AG09309 (cell line): ENCODE measurements at regions not wholly inside any gene's neighbourhood (a gene's known extent, or its start where the extent isn't known, plus 50 kb on each side); places are given as distances from the start of the nearest gene placed in this dataset.

ENCODE experiments used
- DNase-seq: peaks from one replicate; pipeline ENCODE4 v3.0.0-alpha.2; 2010; ENCODE audit warnings: low read depth
- H3K4me3 ChIP-seq: 2 replicates; pipeline ENCODE4 v1.5.1; 2011; ENCODE audit warnings: mild to moderate bottlenecking, low read depth, low read length, moderate library complexity; ENCODE audit not compliant: control insufficient read depth
- CTCF ChIP-seq: IDR thresholded peaks from 2 replicates; pipeline ENCODE4 v1.5.1; 2011; ENCODE audit warnings: mild to moderate bottlenecking, low read depth, low read length, inconsistent platforms; ENCODE audit not compliant: insufficient read depth, control insufficient read depth; ENCODE audit errors: missing control alignments

DNA sequence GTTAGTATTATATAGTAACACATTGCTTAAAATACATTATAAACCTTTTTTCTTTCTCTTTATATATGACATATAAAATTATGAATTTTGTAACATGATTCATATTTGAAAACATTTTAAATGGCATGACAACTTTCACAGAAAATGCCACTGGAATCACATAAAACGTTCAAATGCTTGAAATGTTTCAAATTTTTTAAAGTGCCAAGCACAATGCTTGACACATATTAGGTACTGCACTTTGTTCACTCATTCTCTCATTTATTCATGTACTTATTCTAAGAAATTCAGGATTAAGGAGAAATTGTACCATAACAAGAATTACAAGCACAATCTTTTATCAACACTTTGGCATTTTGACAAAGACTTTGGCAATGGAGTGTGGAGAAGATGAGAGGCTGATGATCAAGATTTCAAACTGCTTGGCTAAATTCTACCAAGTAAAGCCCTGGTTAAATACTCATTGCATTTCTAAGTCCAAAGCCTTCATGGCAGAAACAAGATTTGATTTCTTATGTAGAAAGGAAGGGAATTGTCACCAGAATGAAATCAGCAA lies 232.2 kb downstream of the C12orf50 start:
- no peak for TF ChIP-seq CTCF
- DNase-seq = no peak

GRCh38 chr12:87795555-87795954 lies 233.6 kb downstream of the C12orf50 start:
- no peak for TF ChIP-seq CTCF
- no peak overlapping the region for H3K4me3 ChIP-seq
- no peak for DNase-seq

More for the DNA sequence above, 232.2 kb downstream of the C12orf50 start:
- H3K4me3 ChIP-seq = no peak overlapping the region

DNA sequence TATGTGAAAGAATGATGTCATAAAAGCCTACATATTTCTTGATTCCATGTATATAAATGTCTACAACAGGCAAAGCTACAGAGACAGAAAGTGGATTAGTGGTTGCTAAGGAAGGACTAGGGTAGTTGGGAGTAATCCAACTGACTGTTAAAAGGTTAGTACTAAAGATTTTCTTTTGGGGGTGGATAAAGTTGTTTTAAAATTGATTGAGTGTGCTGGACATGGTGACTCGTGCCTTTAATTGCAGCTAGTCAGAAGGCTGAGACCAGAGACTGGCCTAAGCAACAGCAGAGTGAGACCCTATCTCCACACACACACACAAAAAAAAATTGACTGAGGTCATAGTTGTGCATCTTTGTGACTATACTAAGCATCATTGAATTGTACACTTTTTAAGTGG lies 234.3 kb downstream of the C12orf50 start:
- H3K4me3 ChIP-seq = no peak overlapping the region
- no peak for DNase-seq
- TF ChIP-seq CTCF = no peak

DNA sequence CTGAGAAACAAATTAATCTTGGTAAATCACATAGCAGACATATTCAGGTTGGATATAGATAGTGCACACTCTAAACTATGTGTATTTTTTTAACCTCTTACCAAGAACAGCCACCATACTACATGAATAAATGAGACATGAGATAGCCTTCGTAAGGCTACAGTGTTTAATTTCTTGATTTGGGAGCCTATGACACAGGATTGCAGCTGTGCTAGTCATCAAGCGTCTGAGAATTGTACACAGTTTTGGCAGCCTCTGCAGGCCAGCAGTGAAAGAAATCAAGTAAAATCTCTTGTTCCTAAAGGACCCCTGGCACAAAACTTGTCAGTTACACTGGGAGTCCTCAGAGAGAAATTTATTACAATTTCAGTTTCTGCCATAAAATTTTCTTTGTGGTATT lies 236.1 kb downstream of the C12orf50 start:
- TF ChIP-seq CTCF = no peak

DNA sequence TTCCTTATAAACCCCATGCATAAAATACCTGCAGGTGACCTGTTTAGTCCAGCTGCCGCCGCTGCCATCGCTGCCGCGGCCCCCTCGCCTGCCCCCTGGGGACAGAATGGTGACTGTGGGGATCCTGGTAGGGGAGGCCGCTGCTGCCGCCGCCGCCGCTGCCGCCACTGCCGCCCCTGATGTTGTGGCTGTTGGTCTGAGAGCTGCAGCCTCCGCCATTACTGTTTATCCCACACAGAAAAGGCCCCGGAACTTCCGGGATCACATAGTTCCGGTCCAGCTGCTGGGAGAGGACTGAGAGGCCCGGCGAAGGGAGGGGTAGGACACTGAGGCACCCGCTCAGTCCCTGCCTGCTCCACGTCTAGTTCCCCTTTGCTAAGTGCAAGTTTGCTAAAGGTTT lies 244.9 kb downstream of the C12orf50 start:
- DNase-seq = no peak
- no peak for TF ChIP-seq CTCF
- H3K4me3 ChIP-seq = no peak overlapping the region

More for the DNA sequence above, 236.1 kb downstream of the C12orf50 start:
- no peak for DNase-seq
- no peak overlapping the region for H3K4me3 ChIP-seq

DNA sequence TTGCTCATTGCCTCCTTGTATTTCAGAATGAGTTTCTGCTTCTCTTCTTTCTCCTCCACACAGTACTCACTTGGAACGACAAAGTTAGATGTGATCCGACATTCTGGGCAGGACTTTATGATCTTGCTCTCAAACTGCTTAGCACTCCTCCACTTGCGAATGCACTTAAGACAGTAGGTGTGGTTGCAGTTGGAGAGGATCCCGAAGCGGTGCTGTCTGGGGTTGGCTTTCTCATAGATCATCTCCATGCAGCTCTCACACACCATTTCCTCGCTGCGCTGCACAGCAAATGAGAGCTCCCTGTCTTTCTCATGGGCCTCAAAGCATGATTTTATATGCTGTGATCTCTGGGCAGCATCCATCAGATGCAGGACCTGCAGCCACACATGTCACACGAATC lies 245.7 kb downstream of the C12orf50 start:
- no peak for TF ChIP-seq CTCF
- no peak overlapping the region for H3K4me3 ChIP-seq
- DNase-seq = no peak

DNA sequence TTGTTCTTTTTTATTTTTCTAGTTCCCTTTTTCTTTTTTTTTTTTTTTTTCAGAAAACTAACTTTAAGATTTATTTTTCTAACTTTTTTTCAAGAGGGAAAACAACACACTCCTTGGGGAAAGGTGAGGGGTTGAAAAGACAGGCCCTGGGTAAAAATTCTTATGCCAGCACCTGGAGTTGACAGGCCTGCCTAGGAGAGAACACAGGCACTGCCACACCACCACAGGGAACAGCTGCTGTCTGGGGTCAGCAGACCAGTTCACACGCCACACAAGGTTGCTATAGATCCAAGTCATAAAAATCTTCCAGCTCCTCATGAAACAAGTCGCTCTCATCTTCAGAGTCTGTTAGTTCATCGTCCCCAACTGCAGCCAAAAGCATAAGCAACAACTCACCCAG lies 246.4 kb downstream of the C12orf50 start:
- DNase-seq = no peak
- TF ChIP-seq CTCF = no peak

More for the DNA sequence above, 246.4 kb downstream of the C12orf50 start:
- no peak overlapping the region for H3K4me3 ChIP-seq
